ENCODE measurements at regions not wholly inside any gene's neighbourhood (a gene's known extent, or its start where the extent isn't known, plus 50 kb on each side); places are given as distances from the start of the nearest gene placed in this dataset.

DNA sequence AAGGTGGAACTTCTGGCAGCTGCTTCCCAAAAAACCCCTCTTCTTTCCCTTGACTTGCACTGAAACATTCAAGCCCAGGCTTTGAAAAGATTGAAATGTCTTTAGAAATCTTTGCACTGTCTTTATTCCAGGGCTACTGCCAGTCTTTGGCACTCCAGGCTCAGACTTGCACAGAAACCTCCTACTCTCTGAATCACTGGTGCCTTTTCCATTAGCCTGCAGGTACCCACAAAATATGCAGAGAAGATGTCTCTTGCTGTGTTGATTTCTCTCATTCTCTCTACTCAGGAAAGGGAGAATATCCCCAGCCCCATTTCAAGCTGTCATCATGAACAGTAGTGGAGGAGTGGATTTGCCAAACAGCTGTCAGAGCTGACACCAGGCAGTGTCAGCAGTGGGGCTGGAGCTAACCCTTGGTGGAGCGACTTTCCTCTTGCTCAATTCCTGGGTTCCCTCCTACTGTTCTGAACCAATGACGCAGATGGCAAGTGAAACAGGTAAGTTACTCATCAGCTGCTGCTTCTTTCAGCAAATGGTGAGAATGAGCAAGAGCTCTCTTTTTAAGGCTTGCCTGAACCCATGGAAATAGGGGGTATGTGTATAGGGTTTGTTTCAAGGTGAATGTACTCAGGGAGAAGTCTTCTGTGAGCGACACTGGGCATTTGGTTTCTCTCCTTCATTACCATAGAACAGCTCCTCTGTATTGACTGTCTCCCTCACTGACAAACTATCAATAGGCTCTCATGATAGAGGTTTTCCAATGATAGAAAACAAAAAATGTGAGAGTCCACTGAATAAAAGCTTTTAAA, 362.4 kb downstream of the ADRA2A start:
- 66 to 68% methylated on average over 3 of the region's 3 CpGs for WGBS, 2 donors
- no peak overlapping the region for H3K4me3 ChIP-seq (ENCODE audit: low read depth in 1 of 2, low read length in 2 of 2)
- no peaks in the 10 kb centered on the region for H3K27me3 ChIP-seq (ENCODE audit: control insufficient read depth in 1 of 2, insufficient read depth in 2 of 2, low read length in 2 of 2)
- no peaks in the 10 kb centered on the region for H3K4me1 ChIP-seq (ENCODE audit: control insufficient read depth in 2 of 2, insufficient read depth in 2 of 2, low read length in 1 of 2)
- H3K9me3 ChIP-seq (ENCODE audit: control insufficient read depth in 2 of 2, insufficient read depth in 1 of 2, low read depth in 1 of 2, low read length in 1 of 2) = no peaks in the 10 kb centered on the region
- H3K36me3 ChIP-seq (ENCODE audit: control insufficient read depth in 2 of 2, insufficient read depth in 2 of 2, low read length in 1 of 2) = no peaks in the 10 kb centered on the region
- H3K27ac ChIP-seq (ENCODE audit: low read depth in 2 of 2, low read length in 1 of 2) = peak overlapping the region in 1 of 2 donors; percentile 33

- Histone ChIP-seq H3K27me3 (ENCODE audit: control insufficient read depth in 1 of 2, insufficient read depth in 2 of 2, low read length in 2 of 2) (no peaks in the 10 kb centered on the region), H3K4me1 (ENCODE audit: control insufficient read depth in 2 of 2, insufficient read depth in 2 of 2, low read length in 1 of 2) (no peaks in the 10 kb centered on the region), H3K36me3 (ENCODE audit: control insufficient read depth in 2 of 2, insufficient read depth in 2 of 2, low read length in 1 of 2) (no peaks in the 10 kb centered on the region), H3K9me3 (ENCODE audit: control insufficient read depth in 2 of 2, insufficient read depth in 1 of 2, low read depth in 1 of 2, low read length in 1 of 2) (no peaks in the 10 kb centered on the region), H3K4me3 (ENCODE audit: low read depth in 1 of 2, low read length in 2 of 2) (no peak overlapping the region), H3K27ac (ENCODE audit: low read depth in 2 of 2, low read length in 1 of 2) (no peak overlapping the region)
- 74% methylated on average over 5 of the region's 5 CpGs for WGBS, 2 donors
These were observed 363.7 kb downstream of the ADRA2A start for GRCh38 chr10:111440501-111440900.

- no peaks in the 10 kb centered on the region for H3K9me3 ChIP-seq (ENCODE audit: control insufficient read depth in 2 of 2, insufficient read depth in 1 of 2, low read depth in 1 of 2, low read length in 1 of 2)
- H3K36me3 ChIP-seq (ENCODE audit: control insufficient read depth in 2 of 2, insufficient read depth in 2 of 2, low read length in 1 of 2) = no peaks in the 10 kb centered on the region
- H3K4me3 ChIP-seq (ENCODE audit: low read depth in 1 of 2, low read length in 2 of 2) = no peak overlapping the region
- H3K4me1 ChIP-seq (ENCODE audit: control insufficient read depth in 2 of 2, insufficient read depth in 2 of 2, low read length in 1 of 2) = no peaks in the 10 kb centered on the region
- H3K27ac ChIP-seq (ENCODE audit: low read depth in 2 of 2, low read length in 1 of 2) = no peak overlapping the region
- 43 to 49% methylated on average over 5 of the region's 5 CpGs for WGBS, 2 donors
- no peaks in the 10 kb centered on the region for H3K27me3 ChIP-seq (ENCODE audit: control insufficient read depth in 1 of 2, insufficient read depth in 2 of 2, low read length in 2 of 2)
These were observed 368.8 kb downstream of the ADRA2A start for GRCh38 chr10:111445667-111446066.

- Histone ChIP-seq H3K9me3 (ENCODE audit: control insufficient read depth in 2 of 2, insufficient read depth in 1 of 2, low read depth in 1 of 2, low read length in 1 of 2) (no peaks in the 10 kb centered on the region), H3K4me1 (ENCODE audit: control insufficient read depth in 2 of 2, insufficient read depth in 2 of 2, low read length in 1 of 2) (no peaks in the 10 kb centered on the region), H3K27ac (ENCODE audit: low read depth in 2 of 2, low read length in 1 of 2) (no peak overlapping the region)
These were observed 370.1 kb downstream of the ADRA2A start for GRCh38 chr10:111446966-111447365.

GRCh38 chr10:111452153-111452552, 375.3 kb downstream of the ADRA2A start:
- 54 to 66% methylated on average over 3 of the region's 3 CpGs for WGBS, 2 donors
- Histone ChIP-seq H3K4me1 (ENCODE audit: control insufficient read depth in 2 of 2, insufficient read depth in 2 of 2, low read length in 1 of 2) (no peaks in the 10 kb centered on the region), H3K27ac (ENCODE audit: low read depth in 2 of 2, low read length in 1 of 2) (no peak overlapping the region), H3K9me3 (ENCODE audit: control insufficient read depth in 2 of 2, insufficient read depth in 1 of 2, low read depth in 1 of 2, low read length in 1 of 2) (no peaks in the 10 kb centered on the region), H3K27me3 (ENCODE audit: control insufficient read depth in 1 of 2, insufficient read depth in 2 of 2, low read length in 2 of 2) (no peaks in the 10 kb centered on the region), H3K4me3 (ENCODE audit: low read depth in 1 of 2, low read length in 2 of 2) (no peak overlapping the region), H3K36me3 (ENCODE audit: control insufficient read depth in 2 of 2, insufficient read depth in 2 of 2, low read length in 1 of 2) (no peaks in the 10 kb centered on the region)

More at GRCh38 chr10:111446966-111447365, 370.1 kb downstream of the ADRA2A start:
- Histone ChIP-seq H3K4me3 (ENCODE audit: low read depth in 1 of 2, low read length in 2 of 2) (no peak overlapping the region), H3K27me3 (ENCODE audit: control insufficient read depth in 1 of 2, insufficient read depth in 2 of 2, low read length in 2 of 2) (no peaks in the 10 kb centered on the region), H3K36me3 (ENCODE audit: control insufficient read depth in 2 of 2, insufficient read depth in 2 of 2, low read length in 1 of 2) (no peaks in the 10 kb centered on the region)

GRCh38 chr10:111455776-111456426, 379.1 kb downstream of the ADRA2A start:
- H3K4me1 ChIP-seq (ENCODE audit: control insufficient read depth in 2 of 2, insufficient read depth in 2 of 2, low read length in 1 of 2) = no peaks in the 10 kb centered on the region
- H3K27me3 ChIP-seq (ENCODE audit: control insufficient read depth in 1 of 2, insufficient read depth in 2 of 2, low read length in 2 of 2) = no peaks in the 10 kb centered on the region
- 25 to 34% methylated on average over 2 of the region's 2 CpGs for WGBS, 2 donors
- H3K36me3 ChIP-seq (ENCODE audit: control insufficient read depth in 2 of 2, insufficient read depth in 2 of 2, low read length in 1 of 2) = no peaks in the 10 kb centered on the region
- H3K4me3 ChIP-seq (ENCODE audit: low read depth in 1 of 2, low read length in 2 of 2) = no peak overlapping the region
- H3K27ac ChIP-seq (ENCODE audit: low read depth in 2 of 2, low read length in 1 of 2) = no peak overlapping the region
- no peaks in the 10 kb centered on the region for H3K9me3 ChIP-seq (ENCODE audit: control insufficient read depth in 2 of 2, insufficient read depth in 1 of 2, low read depth in 1 of 2, low read length in 1 of 2)

- Histone ChIP-seq H3K36me3 (ENCODE audit: control insufficient read depth in 2 of 2, insufficient read depth in 2 of 2, low read length in 1 of 2) (no peaks in the 10 kb centered on the region), H3K4me3 (ENCODE audit: low read depth in 1 of 2, low read length in 2 of 2) (no peak overlapping the region), H3K9me3 (ENCODE audit: control insufficient read depth in 2 of 2, insufficient read depth in 1 of 2, low read depth in 1 of 2, low read length in 1 of 2) (peaks cover 0 to 3% of the 10 kb centered on the region in 2 donors), H3K4me1 (ENCODE audit: control insufficient read depth in 2 of 2, insufficient read depth in 2 of 2, low read length in 1 of 2) (no peaks in the 10 kb centered on the region), H3K27ac (ENCODE audit: low read depth in 2 of 2, low read length in 1 of 2) (no peak overlapping the region), H3K27me3 (ENCODE audit: control insufficient read depth in 1 of 2, insufficient read depth in 2 of 2, low read length in 2 of 2) (no peaks in the 10 kb centered on the region)
- WGBS, 2 donors = 44 to 46% methylated on average over 1 of the region's 1 CpG
These were observed 381.4 kb downstream of the ADRA2A start for GRCh38 chr10:111458256-111458655.

DNA sequence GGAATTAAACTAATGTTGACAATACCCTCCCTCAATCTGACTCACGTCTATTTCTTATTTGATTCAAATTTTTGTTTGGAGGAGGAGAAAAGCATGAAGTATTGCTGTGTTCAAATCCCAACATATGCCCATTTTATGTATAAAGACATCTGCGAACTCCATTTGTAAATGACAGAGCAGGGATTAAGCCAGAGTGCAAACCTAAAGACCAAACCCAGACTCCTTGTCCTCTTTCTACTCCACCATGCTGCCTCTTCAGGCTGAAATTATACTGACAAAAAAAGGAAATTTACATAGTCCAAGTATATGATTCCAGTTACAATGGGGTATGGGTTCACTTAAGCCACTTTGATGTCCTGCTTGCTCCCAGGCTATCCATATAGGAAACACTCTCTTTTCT, 383.1 kb downstream of the ADRA2A start:
- Histone ChIP-seq H3K4me3 (ENCODE audit: low read depth in 1 of 2, low read length in 2 of 2) (no peak overlapping the region), H3K27me3 (ENCODE audit: control insufficient read depth in 1 of 2, insufficient read depth in 2 of 2, low read length in 2 of 2) (no peaks in the 10 kb centered on the region), H3K36me3 (ENCODE audit: control insufficient read depth in 2 of 2, insufficient read depth in 2 of 2, low read length in 1 of 2) (no peaks in the 10 kb centered on the region), H3K9me3 (ENCODE audit: control insufficient read depth in 2 of 2, insufficient read depth in 1 of 2, low read depth in 1 of 2, low read length in 1 of 2) (peaks cover 0 to 3% of the 10 kb centered on the region in 2 donors), H3K27ac (ENCODE audit: low read depth in 2 of 2, low read length in 1 of 2) (no peak overlapping the region), H3K4me1 (ENCODE audit: control insufficient read depth in 2 of 2, insufficient read depth in 2 of 2, low read length in 1 of 2) (no peaks in the 10 kb centered on the region)
- WGBS, 2 donors = 79 to 81% methylated on average over 2 of the region's 2 CpGs

- 79 to 88% methylated on average over 7 of the region's 7 CpGs for WGBS, 2 donors
- no peaks in the 10 kb centered on the region for H3K36me3 ChIP-seq (ENCODE audit: control insufficient read depth in 2 of 2, insufficient read depth in 2 of 2, low read length in 1 of 2)
- H3K4me3 ChIP-seq (ENCODE audit: low read depth in 1 of 2, low read length in 2 of 2) = no peak overlapping the region
- H3K4me1 ChIP-seq (ENCODE audit: control insufficient read depth in 2 of 2, insufficient read depth in 2 of 2, low read length in 1 of 2) = peaks cover 0 to 3% of the 10 kb centered on the region in 2 donors
- H3K27me3 ChIP-seq (ENCODE audit: control insufficient read depth in 1 of 2, insufficient read depth in 2 of 2, low read length in 2 of 2) = no peaks in the 10 kb centered on the region
- no peak overlapping the region for H3K27ac ChIP-seq (ENCODE audit: low read depth in 2 of 2, low read length in 1 of 2)
- H3K9me3 ChIP-seq (ENCODE audit: control insufficient read depth in 2 of 2, insufficient read depth in 1 of 2, low read depth in 1 of 2, low read length in 1 of 2) = no peaks in the 10 kb centered on the region
These were observed 395.6 kb downstream of the ADRA2A start for GRCh38 chr10:111472445-111472844.

DNA sequence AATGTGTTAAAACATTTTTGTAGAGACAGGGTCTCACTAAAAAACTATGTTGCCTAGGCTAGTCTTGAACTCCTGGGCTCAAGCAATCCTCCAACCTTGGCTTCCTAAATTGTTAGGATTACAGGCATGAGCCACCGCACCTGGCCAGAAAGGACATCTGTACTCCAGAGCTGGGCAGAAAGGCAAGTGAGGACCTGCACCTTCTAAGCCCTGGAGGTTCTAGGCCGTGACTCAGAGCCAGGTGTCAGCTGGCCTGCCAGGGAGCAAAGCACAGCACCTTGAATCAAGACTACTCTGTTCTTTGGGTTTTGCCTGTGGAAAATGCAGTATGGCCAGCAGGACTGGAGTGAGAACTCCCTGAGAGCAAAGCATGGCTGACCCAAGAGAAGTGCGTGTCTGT, 396.5 kb downstream of the ADRA2A start:
- Histone ChIP-seq H3K36me3 (ENCODE audit: control insufficient read depth in 2 of 2, insufficient read depth in 2 of 2, low read length in 1 of 2) (no peaks in the 10 kb centered on the region), H3K4me3 (ENCODE audit: low read depth in 1 of 2, low read length in 2 of 2) (no peak overlapping the region), H3K27ac (ENCODE audit: low read depth in 2 of 2, low read length in 1 of 2) (no peak overlapping the region), H3K27me3 (ENCODE audit: control insufficient read depth in 1 of 2, insufficient read depth in 2 of 2, low read length in 2 of 2) (no peaks in the 10 kb centered on the region), H3K9me3 (ENCODE audit: control insufficient read depth in 2 of 2, insufficient read depth in 1 of 2, low read depth in 1 of 2, low read length in 1 of 2) (no peaks in the 10 kb centered on the region), H3K4me1 (ENCODE audit: control insufficient read depth in 2 of 2, insufficient read depth in 2 of 2, low read length in 1 of 2) (peaks cover 0 to 3% of the 10 kb centered on the region in 2 donors)
- WGBS, 2 donors = 35 to 42% methylated on average over 3 of the region's 3 CpGs

All from esophagus (tissue), 2 donors.